ENCODE measurements at regions not wholly inside any gene's neighbourhood (a gene's known extent, or its start where the extent isn't known, plus 50 kb on each side); places are given as distances from the start of the nearest gene placed in this dataset.

DNA sequence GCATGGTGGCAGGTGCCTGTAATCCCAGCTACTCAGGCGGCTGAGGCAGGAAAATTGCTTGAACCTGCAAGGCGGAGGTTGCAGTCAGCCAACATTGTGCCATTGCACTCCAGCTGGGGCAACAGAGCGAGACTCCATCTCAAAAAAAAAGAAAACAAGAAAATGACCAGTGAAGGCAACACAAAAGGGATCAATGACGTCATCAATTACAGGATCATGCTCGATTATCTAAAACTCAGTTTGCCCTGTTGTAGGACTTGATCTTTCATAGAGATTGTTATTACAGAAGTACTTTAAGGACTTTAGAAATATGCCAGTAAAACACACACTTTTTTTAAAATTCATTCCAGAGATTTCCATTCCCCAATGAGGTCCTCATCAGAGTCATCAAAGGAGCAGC, 147.8 kb downstream of the ETS2 start:
- TF ChIP-seq, protein P1, sequence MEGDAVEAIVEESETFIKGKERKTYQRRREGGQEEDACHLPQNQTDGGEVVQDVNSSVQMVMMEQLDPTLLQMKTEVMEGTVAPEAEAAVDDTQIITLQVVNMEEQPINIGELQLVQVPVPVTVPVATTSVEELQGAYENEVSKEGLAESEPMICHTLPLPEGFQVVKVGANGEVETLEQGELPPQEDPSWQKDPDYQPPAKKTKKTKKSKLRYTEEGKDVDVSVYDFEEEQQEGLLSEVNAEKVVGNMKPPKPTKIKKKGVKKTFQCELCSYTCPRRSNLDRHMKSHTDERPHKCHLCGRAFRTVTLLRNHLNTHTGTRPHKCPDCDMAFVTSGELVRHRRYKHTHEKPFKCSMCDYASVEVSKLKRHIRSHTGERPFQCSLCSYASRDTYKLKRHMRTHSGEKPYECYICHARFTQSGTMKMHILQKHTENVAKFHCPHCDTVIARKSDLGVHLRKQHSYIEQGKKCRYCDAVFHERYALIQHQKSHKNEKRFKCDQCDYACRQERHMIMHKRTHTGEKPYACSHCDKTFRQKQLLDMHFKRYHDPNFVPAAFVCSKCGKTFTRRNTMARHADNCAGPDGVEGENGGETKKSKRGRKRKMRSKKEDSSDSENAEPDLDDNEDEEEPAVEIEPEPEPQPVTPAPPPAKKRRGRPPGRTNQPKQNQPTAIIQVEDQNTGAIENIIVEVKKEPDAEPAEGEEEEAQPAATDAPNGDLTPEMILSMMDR (IDR thresholded peaks at IDR 0.05), result no peak
- no peak for TF ChIP-seq ZFX (IDR thresholded peaks at IDR 0.05; ENCODE audit: borderline replicate concordance)
- H3K27ac ChIP-seq, result no peak overlapping the region

DNA sequence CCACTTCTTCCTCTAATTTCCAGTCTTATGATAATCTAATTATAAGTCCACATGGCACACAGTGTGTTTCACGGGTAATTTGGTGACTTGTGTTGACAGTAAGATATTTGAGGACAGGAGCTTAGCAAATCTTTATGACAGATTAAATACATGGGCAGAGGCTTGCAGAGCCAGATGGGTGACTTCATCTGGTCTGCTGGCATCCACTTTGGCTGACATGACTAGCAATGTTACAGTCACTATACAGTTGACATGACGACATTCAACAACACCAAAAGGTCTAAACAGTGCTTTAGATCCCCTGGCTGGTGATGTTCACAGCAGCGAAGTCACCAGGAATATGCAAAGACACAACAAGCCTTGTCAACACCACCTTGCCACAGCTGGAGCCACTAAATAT, 147.2 kb downstream of the ETS2 start:
- TF ChIP-seq, protein P1 (IDR thresholded peaks at IDR 0.05), result no peak
- no peak for TF ChIP-seq ZFX (IDR thresholded peaks at IDR 0.05; ENCODE audit: borderline replicate concordance)

DNA sequence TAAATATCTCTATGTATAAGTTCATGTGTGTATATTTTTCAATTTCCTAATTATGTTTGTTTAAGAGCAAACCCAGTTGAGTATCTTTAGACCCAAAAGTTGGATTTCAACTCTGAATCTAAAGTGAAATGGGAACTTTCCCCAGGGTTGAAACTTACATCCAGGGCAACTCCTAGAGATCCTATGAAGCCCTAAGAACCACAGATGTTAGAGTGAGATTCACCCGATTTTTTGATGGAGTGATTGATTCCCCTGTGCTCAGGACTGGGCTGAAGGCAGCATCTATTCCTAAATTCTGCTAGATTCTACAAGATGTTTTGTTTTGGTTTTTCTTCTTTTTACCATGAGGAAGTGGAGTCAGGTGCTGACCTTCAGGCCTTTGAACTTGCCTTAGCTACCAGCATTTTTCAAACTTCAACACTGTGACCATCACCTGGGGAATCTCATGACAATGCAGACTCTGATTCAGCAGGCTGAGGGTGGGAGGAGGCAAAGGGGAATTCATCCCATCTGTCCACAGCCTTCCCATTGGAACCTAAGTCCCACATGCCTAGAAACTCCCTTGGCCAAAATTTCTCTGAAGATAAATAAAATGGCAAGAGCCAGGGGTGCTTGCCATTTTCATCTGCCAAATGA, 145.5 kb downstream of the ETS2 start:
- H3K27ac ChIP-seq, result peak overlapping the region; percentile 37
- no peak for TF ChIP-seq ZFX (IDR thresholded peaks at IDR 0.05; ENCODE audit: borderline replicate concordance)
- TF ChIP-seq, protein P1 (IDR thresholded peaks at IDR 0.05), result no peak

More for the DNA sequence above, 147.2 kb downstream of the ETS2 start:
- H3K27ac ChIP-seq, result no peak overlapping the region

DNA sequence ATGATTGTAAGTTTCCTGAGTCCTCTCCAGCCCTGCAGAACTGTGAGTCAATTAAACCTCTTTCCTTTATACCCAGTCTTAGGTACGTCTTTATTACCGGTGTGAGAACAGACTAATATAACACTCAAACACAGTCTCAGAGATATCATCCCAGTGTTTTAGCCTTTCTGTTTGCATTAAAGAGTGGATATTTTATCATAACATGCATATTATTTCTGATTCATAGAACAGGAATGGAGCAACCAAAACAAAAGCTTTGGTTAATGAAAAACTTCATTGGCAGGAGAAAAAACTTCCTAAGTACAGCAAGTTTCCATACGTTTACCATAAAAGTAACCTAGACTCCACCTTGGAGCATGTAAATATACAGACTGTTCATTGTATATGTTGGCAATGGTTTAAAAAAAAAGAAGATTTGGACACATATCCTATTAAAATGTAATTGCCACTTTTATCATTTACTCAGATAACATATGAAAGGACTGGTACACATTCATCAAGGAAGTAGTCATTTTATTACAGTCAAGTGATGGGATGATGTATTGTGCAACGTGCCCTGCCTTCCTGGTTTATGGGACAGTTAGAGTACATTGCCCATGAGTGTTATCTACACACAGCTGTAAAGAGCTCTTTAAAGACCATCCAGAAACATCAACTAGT, 144.8 kb downstream of the ETS2 start:
- peak overlapping the region; percentile 37 for H3K27ac ChIP-seq
- TF ChIP-seq, protein P1 (IDR thresholded peaks at IDR 0.05), result no peak
- TF ChIP-seq ZFX (IDR thresholded peaks at IDR 0.05; ENCODE audit: borderline replicate concordance), result no peak

DNA sequence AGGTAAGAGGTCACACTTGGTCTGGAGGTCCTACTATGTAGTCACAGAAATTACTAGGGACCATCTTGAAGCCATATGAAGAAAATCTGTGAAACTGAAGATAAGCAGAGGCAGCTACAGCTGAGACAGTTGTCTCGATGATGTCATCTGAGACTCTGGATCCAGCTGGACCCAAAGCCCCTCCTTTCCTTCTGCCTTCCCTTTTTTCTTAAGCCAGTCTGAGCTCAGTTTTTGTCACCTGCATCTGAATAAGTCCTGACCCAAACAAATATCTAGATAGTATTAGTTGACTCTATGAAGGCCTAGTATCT, 143.3 kb downstream of the ETS2 start:
- TF ChIP-seq ZFX (IDR thresholded peaks at IDR 0.05; ENCODE audit: borderline replicate concordance), result no peak
- TF ChIP-seq, protein P1 (IDR thresholded peaks at IDR 0.05), result no peak

DNA sequence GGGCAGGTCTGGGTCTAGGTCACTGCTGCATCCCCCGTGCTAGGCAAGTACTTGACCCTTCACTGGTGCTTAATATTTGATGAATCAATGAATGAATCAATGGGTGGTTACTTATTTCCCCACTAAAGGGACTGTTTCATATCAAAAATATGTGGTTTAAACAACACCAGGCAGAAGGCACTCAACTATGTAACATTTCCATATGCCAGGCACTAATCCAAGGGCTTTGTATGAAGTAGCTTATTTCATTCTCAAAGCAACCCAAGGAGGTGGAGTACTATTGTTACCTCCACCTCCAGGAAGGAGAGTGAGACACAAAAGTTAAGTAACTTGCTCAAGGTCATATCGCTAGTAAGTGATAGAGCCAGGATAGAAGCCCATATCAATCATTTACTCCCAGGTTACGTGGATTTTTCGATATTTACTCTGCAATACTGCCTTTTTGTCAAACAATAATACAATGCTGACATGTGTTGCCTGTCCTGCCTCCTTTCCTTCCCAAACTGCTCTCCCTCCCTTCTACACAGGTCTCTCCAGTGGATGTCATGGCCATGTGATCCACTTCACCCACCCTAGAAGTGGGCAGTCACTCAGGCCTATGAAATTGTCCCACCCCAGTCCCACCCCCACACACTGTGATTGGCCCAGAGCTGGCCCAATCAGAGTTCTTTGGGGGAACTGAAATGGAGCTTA, 142.8 kb downstream of the ETS2 start:
- no peak for TF ChIP-seq ZFX (IDR thresholded peaks at IDR 0.05; ENCODE audit: borderline replicate concordance)
- TF ChIP-seq, protein P1 (IDR thresholded peaks at IDR 0.05), result no peak

More for the DNA sequence above, 143.3 kb downstream of the ETS2 start:
- H3K27ac ChIP-seq, result no peak overlapping the region

More for the DNA sequence above, 142.8 kb downstream of the ETS2 start:
- no peak overlapping the region for H3K27ac ChIP-seq

Data from 22Rv1 (cell line).